Body of pancreas (tissue), 4 donors: ENCODE measurements at regions not wholly inside any gene's neighbourhood (a gene's known extent, or its start where the extent isn't known, plus 50 kb on each side); places are given as distances from the start of the nearest gene placed in this dataset.

ENCODE experiments used
- CTCF ChIP-seq, 7 experiments: fragments of 450-650 bp in 4 of 7; fragments of 200-600 bp in 3 of 7; sonication (generic) in 3 of 7; IDR thresholded peaks; one replicate each; pipeline ENCODE4 v1.5.1; 2016 to 2019; ENCODE audit warnings: antibody characterized with exemption in 7 of 7
- POLR2A ChIP-seq, 3 donors: fragments of 450-650 bp; IDR thresholded peaks; one replicate each; pipeline ENCODE4 v1.6.1; 2016; ENCODE audit warnings: antibody characterized with exemption in 3 of 3, mild to moderate bottlenecking in 2 of 3

GRCh38 chr19:5213667-5214066 lies 126.9 kb downstream of the PTPRS start:
- TF ChIP-seq CTCF (IDR thresholded peaks at IDR 0.05) (no peak), POLR2A (IDR thresholded peaks at IDR 0.05) (no peak)
